WERI-Rb-1 (cell line): ENCODE measurements at regions not wholly inside any gene's neighbourhood (a gene's known extent, or its start where the extent isn't known, plus 50 kb on each side); places are given as distances from the start of the nearest gene placed in this dataset.

Experiments
- DNase-seq: peaks from one replicate; pipeline ENCODE4 v3.0.0-alpha.2; 2020
- H3K27ac ChIP-seq: fragments of 250-450 bp; sonication (Bioruptor Pico); 2 replicates; pipeline ENCODE4 v1.5.1; 2020; ENCODE audit warnings: mild to moderate bottlenecking, moderate library complexity
- H3K27me3 ChIP-seq: fragments of 250-450 bp; sonication (Bioruptor Pico); 2 replicates; pipeline ENCODE4 v1.5.1; 2021; ENCODE audit warnings: mild to moderate bottlenecking, low read depth, moderate library complexity; ENCODE audit not compliant: insufficient read depth, severe bottlenecking
- H3K36me3 ChIP-seq: fragments of 250-450 bp; sonication (Bioruptor Pico); 2 replicates; pipeline ENCODE4 v1.5.1; 2020; ENCODE audit warnings: mild to moderate bottlenecking, moderate library complexity
- H3K4me3 ChIP-seq: 2 replicates; pipeline ENCODE4 v1.5.1; 2011; ENCODE audit warnings: low read depth, mild to moderate bottlenecking, control low read depth, low read length
- H3K9me3 ChIP-seq: fragments of 250-450 bp; sonication (Bioruptor Pico); 2 replicates; pipeline ENCODE4 v1.5.1; 2021; ENCODE audit warnings: mild to moderate bottlenecking, moderate library complexity; ENCODE audit not compliant: severe bottlenecking
- TF ChIP-seq, protein P1 (sequence below): IDR thresholded peaks from 2 replicates; pipeline ENCODE4 v1.5.1; 2011; ENCODE audit warnings: low read depth, mild to moderate bottlenecking, control low read depth, inconsistent platforms, low read length

DNA sequence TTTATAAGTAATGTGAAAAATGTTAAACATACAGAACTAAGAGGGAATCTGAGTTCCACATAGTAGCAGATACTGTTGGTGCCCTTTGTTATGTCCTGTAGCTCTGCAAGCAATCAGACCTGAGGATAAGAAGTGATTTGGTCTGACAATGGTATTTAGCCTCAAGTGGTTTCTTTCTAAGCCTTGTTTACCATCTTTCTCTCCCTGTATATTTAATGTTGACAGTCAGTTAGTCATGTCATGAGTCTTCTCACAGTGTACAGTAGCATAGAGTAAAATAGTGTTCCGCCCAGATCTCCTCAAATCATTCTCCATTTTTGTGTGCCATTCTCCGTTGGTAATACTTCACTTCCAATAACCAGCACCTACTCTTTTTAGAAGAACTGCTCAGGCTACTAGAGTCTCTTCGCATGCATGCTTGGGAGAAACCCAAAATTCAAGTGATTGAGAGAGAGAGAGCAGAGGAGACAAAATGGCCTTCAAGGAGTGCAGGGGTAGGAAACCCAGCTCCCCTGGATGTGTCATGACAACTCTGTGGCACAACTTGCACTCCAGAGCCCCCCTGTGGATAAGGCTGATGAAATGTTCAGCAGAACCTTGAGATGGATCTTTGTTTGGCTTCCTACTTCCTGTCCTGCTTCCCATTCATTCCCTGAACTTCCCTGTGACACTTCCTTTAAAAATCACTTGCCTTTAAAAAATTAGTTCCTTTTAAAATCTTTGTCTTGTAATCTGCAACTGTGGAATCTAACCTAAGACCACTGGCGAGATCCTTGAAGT, 129.2 kb upstream of the FST start:
- Histone ChIP-seq H3K27ac (no peak overlapping the region), H3K36me3 (no peaks in the 10 kb centered on the region), H3K4me3 (no peak overlapping the region), H3K27me3 (peaks cover 9% of the 10 kb centered on the region), H3K9me3 (no peaks in the 10 kb centered on the region)
- TF ChIP-seq, protein P1, sequence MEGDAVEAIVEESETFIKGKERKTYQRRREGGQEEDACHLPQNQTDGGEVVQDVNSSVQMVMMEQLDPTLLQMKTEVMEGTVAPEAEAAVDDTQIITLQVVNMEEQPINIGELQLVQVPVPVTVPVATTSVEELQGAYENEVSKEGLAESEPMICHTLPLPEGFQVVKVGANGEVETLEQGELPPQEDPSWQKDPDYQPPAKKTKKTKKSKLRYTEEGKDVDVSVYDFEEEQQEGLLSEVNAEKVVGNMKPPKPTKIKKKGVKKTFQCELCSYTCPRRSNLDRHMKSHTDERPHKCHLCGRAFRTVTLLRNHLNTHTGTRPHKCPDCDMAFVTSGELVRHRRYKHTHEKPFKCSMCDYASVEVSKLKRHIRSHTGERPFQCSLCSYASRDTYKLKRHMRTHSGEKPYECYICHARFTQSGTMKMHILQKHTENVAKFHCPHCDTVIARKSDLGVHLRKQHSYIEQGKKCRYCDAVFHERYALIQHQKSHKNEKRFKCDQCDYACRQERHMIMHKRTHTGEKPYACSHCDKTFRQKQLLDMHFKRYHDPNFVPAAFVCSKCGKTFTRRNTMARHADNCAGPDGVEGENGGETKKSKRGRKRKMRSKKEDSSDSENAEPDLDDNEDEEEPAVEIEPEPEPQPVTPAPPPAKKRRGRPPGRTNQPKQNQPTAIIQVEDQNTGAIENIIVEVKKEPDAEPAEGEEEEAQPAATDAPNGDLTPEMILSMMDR: no peak
- DNase-seq: no peak

- no peak for DNase-seq
- Histone ChIP-seq H3K9me3 (no peaks in the 10 kb centered on the region), H3K27ac (no peak overlapping the region), H3K27me3 (peaks cover 11% of the 10 kb centered on the region), H3K36me3 (no peaks in the 10 kb centered on the region), H3K4me3 (no peak overlapping the region)
- TF ChIP-seq, protein P1: no peak
Observed at GRCh38 chr5:53355316-53355715, 125.1 kb upstream of the FST start.

DNA sequence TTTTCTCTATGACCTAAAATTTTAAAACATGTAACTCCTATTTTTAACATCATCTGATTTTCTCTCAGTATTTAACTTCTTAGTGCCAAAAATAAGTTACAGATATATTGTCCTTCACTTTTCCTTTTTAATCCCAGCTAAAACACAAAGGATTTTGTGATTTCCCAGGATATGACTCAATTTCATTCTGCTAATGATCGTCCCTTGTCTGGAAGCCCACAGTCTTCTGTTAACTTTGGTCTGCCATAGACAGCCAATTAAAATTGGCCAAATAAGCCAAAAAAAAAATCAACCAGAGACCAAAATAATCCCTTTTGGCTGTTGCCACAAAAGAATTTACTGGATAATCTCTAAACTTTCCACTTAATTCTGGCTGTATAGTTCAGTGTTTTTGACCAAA, 124.5 kb upstream of the FST start:
- Histone ChIP-seq H3K4me3 (no peak overlapping the region), H3K9me3 (no peaks in the 10 kb centered on the region), H3K27me3 (peaks cover 8% of the 10 kb centered on the region), H3K27ac (no peak overlapping the region), H3K36me3 (no peaks in the 10 kb centered on the region)
- DNase-seq: no peak
- TF ChIP-seq, protein P1: no peak

GRCh38 chr5:53357439-53357838, 123.0 kb upstream of the FST start:
- Histone ChIP-seq H3K27ac (no peak overlapping the region), H3K4me3 (no peak overlapping the region), H3K36me3 (no peaks in the 10 kb centered on the region), H3K27me3 (peaks cover 9% of the 10 kb centered on the region), H3K9me3 (no peaks in the 10 kb centered on the region)
- TF ChIP-seq, protein P1: no peak
- DNase-seq: no peak

DNA sequence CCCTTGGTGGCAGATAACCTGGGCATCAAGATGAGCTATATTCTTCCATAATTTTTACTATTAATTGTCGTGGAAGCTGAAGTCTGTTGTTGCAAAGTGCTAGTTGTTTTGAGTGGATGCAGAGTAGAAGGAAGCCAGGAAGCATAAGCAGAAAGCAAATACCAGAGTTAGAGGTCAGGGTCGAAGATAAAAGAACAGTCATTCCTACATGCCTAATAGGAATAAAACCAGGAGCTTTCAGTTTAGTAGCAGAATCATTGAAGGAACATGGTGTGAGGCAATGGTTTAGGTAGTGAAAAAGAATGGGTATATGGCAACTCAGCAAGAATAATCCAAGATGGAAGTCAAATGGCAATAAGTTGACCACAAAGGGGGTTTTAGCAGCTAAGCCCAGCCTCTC, 121.6 kb upstream of the FST start:
- Histone ChIP-seq H3K9me3 (no peaks in the 10 kb centered on the region), H3K4me3 (no peak overlapping the region), H3K27ac (no peak overlapping the region), H3K36me3 (no peaks in the 10 kb centered on the region), H3K27me3 (peaks cover 12% of the 10 kb centered on the region)
- DNase-seq: no peak
- TF ChIP-seq, protein P1: no peak
